ENCODE measurements at regions not wholly inside any gene's neighbourhood (a gene's known extent, or its start where the extent isn't known, plus 50 kb on each side); places are given as distances from the start of the nearest gene placed in this dataset.

DNA sequence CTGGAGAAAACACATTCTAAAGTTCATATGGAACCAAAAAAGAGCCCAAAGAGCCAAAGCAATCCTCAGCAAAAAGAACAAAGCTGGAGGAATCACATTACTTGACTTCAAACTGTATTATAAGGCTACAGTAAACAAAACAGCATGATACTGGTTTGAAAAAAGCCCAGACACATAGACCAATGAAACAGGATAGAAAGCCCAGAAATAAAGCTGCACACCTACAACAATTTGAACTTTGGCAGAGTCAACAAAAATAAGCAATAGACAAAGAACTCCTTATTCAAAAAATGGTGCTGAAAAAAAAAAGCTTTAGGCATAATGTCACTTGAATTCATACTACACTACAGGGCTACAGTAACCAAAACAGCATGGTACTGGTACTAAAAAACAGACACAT, 289.6 kb downstream of the NR4A2 start:
- H3K27me3 Mint-ChIP-seq (ENCODE audit: low read depth in 3 of 3) = peaks cover 0 to 2% (median 0%) of the 10 kb centered on the region in 3 donors
- no peak overlapping the region for H3K27ac Mint-ChIP-seq
- H3K4me1 Mint-ChIP-seq = no peaks in the 10 kb centered on the region
- H3K4me3 Mint-ChIP-seq = no peak overlapping the region
- no peak for DNase-seq
- H3K9me3 Mint-ChIP-seq = peaks cover 0 to 12% (median under 1%) of the 10 kb centered on the region in 6 donors
- H3K36me3 Mint-ChIP-seq = no peaks in the 10 kb centered on the region

- DNase-seq = no peak
- Mint-ChIP-seq H3K4me1 (no peaks in the 10 kb centered on the region), H3K4me3 (no peak overlapping the region), H3K27ac (no peak overlapping the region), H3K9me3 (peaks cover 0 to 8% (median under 1%) of the 10 kb centered on the region in 6 donors), H3K27me3 (ENCODE audit: low read depth in 3 of 3) (peaks cover 0 to 2% (median 0%) of the 10 kb centered on the region in 3 donors), H3K36me3 (no peaks in the 10 kb centered on the region)
Measured at GRCh38 chr2:156038021-156038420, 294.5 kb downstream of the NR4A2 start.

- Mint-ChIP-seq H3K36me3 (no peaks in the 10 kb centered on the region), H3K27ac (no peak overlapping the region), H3K4me3 (no peak overlapping the region), H3K9me3 (peaks cover 0 to 5% (median 0%) of the 10 kb centered on the region in 6 donors), H3K27me3 (ENCODE audit: low read depth in 3 of 3) (no peaks in the 10 kb centered on the region), H3K4me1 (no peaks in the 10 kb centered on the region)
- DNase-seq = no peak
Measured at GRCh38 chr2:156037482-156037881, 295.0 kb downstream of the NR4A2 start.

DNA sequence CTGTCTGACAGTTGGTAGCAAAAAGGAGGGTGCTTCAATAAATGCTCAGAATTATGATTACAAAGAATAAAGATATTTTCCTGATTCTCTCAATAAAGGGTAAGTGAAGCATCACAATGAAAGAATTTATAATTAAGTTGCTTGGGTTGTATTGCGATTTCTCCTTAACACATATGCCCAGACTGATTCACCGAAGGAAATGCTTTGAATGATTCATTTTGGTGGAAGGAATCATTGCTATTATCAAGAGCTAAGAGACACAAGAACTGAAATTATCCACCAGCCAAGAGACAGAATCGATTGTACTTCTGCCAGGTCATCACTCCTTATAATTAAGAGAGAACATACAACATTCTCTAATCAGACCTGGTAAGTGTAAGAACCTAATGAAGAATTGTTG, 301.4 kb downstream of the NR4A2 start:
- Mint-ChIP-seq H3K36me3 (no peaks in the 10 kb centered on the region), H3K4me1 (no peaks in the 10 kb centered on the region), H3K27me3 (ENCODE audit: low read depth in 3 of 3) (peaks cover 0 to 1% (median 0%) of the 10 kb centered on the region in 3 donors), H3K4me3 (no peak overlapping the region), H3K9me3 (peaks cover 0 to 6% (median 0%) of the 10 kb centered on the region in 6 donors), H3K27ac (no peak overlapping the region)
- DNase-seq = no peak

GRCh38 chr2:156023229-156023869, 309.2 kb downstream of the NR4A2 start:
- H3K27ac Mint-ChIP-seq = no peak overlapping the region
- no peaks in the 10 kb centered on the region for H3K36me3 Mint-ChIP-seq
- H3K4me1 Mint-ChIP-seq = no peaks in the 10 kb centered on the region
- peaks cover 0 to 8% (median 0%) of the 10 kb centered on the region in 6 donors for H3K9me3 Mint-ChIP-seq
- peaks cover 0 to 3% (median 2%) of the 10 kb centered on the region in 3 donors for H3K27me3 Mint-ChIP-seq (ENCODE audit: low read depth in 3 of 3)
- no peak overlapping the region for H3K4me3 Mint-ChIP-seq
- DNase-seq = no peak

DNA sequence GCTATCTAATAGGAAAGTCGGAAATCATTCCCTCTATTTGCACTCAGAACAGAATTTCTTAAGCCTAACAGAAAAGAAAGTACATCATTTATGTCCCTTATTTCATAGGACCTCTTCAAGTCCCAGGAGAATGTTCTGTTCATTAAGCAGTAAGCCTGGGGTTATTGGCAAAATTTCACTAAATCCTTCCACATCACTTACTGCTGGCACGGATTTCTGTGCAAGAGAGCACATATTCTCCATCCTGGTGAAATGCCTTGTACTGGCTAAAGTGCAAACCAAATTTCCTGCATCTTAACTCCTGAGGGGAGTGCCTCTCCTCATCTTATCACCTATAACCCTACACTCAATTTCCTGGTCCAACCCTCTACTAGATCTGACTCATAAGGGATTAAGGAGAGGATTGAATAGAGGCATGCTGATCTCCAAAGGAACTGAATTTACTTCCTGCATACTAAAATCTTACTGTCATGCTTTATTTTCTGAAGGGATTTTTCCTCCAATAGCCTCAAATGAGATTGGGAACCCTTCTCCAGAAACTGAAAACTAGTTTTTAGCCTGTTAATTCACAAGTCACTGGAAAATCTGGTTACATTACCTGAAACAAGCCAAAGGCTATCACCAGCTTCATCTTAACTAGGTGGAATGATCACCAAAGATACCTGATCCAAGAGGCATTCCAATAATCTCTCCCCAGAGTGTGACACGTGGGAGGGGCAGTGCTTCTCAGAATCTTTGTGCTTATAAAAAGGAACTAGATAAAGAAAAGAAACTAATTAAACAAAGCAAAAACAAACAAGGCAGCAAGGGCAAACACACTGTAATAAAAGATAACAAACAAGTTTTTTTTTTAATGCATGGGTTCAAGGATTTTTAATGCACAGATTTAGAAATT, 311.1 kb downstream of the NR4A2 start:
- Mint-ChIP-seq H3K4me3 (no peak overlapping the region), H3K36me3 (no peaks in the 10 kb centered on the region), H3K9me3 (peaks cover 0 to 8% (median 0%) of the 10 kb centered on the region in 6 donors), H3K27ac (no peak overlapping the region), H3K27me3 (ENCODE audit: low read depth in 3 of 3) (peaks cover 0 to 3% (median 2%) of the 10 kb centered on the region in 3 donors), H3K4me1 (no peaks in the 10 kb centered on the region)
- DNase-seq = no peak

GRCh38 chr2:156019341-156019740, 313.2 kb downstream of the NR4A2 start:
- Mint-ChIP-seq H3K27me3 (ENCODE audit: low read depth in 3 of 3) (no peaks in the 10 kb centered on the region), H3K36me3 (no peaks in the 10 kb centered on the region), H3K4me1 (no peaks in the 10 kb centered on the region), H3K9me3 (peaks cover 0 to 2% (median 0%) of the 10 kb centered on the region in 6 donors), H3K27ac (no peak overlapping the region), H3K4me3 (no peak overlapping the region)
- DNase-seq = no peak

DNA sequence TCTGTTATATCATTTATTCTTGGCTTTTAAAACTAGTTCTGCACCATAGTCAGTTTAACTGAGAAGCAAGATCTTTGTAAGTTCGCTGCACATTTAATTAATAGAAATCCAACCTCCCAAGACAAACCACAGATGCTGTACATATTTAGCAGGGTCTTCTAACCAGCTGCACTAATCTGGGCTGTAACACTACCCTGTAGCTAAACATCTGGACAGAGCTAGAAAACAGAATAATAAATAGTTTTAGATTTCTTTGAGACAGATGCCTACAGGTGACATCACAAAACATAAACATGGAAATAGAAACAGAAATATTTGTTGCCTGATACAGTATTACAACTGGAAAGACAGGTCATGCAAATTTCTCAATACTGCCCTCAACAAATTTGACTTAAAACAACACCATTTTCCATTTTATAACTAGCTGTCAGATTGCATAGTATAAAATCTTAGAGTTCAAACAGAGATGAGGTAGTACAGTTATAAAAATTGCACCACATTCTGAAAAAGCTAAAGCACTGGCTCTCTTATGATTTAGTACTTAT, 315.1 kb downstream of the NR4A2 start:
- no peak overlapping the region for H3K4me3 Mint-ChIP-seq
- H3K36me3 Mint-ChIP-seq = no peaks in the 10 kb centered on the region
- H3K4me1 Mint-ChIP-seq = no peaks in the 10 kb centered on the region
- no peak overlapping the region for H3K27ac Mint-ChIP-seq
- H3K27me3 Mint-ChIP-seq (ENCODE audit: low read depth in 3 of 3) = no peaks in the 10 kb centered on the region
- DNase-seq = no peak
- H3K9me3 Mint-ChIP-seq = peaks cover 0 to 5% (median 0%) of the 10 kb centered on the region in 6 donors

GRCh38 chr2:156009293-156009692, 323.2 kb downstream of the NR4A2 start:
- no peak for DNase-seq
- no peaks in the 10 kb centered on the region for H3K36me3 Mint-ChIP-seq
- H3K9me3 Mint-ChIP-seq = peaks cover 0 to 9% (median 1%) of the 10 kb centered on the region in 6 donors
- H3K4me3 Mint-ChIP-seq = no peak overlapping the region
- peaks cover 0 to 2% (median 0%) of the 10 kb centered on the region in 3 donors for H3K27me3 Mint-ChIP-seq (ENCODE audit: low read depth in 3 of 3)
- no peak overlapping the region for H3K27ac Mint-ChIP-seq
- no peaks in the 10 kb centered on the region for H3K4me1 Mint-ChIP-seq

DNA sequence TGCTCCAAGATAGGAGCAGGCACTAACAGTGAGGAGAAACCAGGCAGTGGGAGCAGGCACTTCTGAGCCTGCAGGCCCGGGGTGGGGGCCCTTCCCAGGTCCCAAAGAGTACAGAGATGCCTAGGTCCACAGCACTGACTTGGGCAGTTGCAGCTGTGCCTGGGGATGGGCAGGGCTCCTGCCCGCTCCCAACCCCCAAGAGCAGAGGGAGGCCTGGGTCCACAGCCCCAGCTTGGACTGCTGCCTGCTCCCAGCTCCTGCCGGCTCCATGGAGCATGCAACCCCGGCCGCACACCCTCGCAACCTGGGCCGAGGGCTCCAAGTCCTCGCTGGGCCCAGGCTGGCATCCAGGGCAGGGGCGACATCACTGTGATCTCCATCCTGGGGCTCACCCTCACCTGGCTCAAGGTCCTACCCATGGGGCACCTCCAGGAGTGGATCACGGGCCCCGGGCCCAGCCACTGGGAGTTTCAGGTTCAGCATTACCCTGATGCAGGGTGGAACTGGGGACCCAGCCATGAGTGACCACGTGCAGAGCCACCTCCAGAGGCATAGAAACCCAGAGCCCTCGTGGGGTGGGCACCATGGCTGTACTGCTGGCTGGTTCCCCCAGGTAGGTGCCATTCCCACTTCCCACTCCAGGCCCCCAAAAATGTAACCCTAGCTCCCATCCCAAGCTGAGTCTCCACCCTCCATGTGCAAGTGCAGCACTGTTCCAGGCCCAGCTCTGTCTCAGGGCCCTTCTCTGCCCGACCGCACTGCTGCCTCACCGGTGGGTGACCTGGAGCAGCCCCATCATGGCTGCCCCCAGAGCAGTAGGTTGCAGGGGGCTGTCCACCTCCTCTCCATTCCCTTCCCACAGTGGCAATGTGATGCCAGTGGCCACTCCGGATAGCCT, 325.6 kb downstream of the NR4A2 start:
- Mint-ChIP-seq H3K27ac (no peak overlapping the region), H3K4me3 (no peak overlapping the region), H3K4me1 (no peaks in the 10 kb centered on the region), H3K36me3 (no peaks in the 10 kb centered on the region), H3K9me3 (peaks cover 0 to 5% (median 1%) of the 10 kb centered on the region in 6 donors), H3K27me3 (ENCODE audit: low read depth in 3 of 3) (peaks cover 0 to 2% (median 0%) of the 10 kb centered on the region in 3 donors)
- no peak for DNase-seq

GRCh38 chr2:156005999-156006712, 326.4 kb downstream of the NR4A2 start:
- H3K4me3 Mint-ChIP-seq = no peak overlapping the region
- no peaks in the 10 kb centered on the region for H3K27me3 Mint-ChIP-seq (ENCODE audit: low read depth in 3 of 3)
- H3K4me1 Mint-ChIP-seq = no peaks in the 10 kb centered on the region
- no peaks in the 10 kb centered on the region for H3K36me3 Mint-ChIP-seq
- DNase-seq = no peak
- no peak overlapping the region for H3K27ac Mint-ChIP-seq
- H3K9me3 Mint-ChIP-seq = peaks cover 0 to 3% (median 0%) of the 10 kb centered on the region in 6 donors

- no peak overlapping the region for H3K4me3 Mint-ChIP-seq
- no peaks in the 10 kb centered on the region for H3K27me3 Mint-ChIP-seq (ENCODE audit: low read depth in 3 of 3)
- no peak for DNase-seq
Measured at GRCh38 chr2:156005531-156005930, 327.0 kb downstream of the NR4A2 start.

DNA sequence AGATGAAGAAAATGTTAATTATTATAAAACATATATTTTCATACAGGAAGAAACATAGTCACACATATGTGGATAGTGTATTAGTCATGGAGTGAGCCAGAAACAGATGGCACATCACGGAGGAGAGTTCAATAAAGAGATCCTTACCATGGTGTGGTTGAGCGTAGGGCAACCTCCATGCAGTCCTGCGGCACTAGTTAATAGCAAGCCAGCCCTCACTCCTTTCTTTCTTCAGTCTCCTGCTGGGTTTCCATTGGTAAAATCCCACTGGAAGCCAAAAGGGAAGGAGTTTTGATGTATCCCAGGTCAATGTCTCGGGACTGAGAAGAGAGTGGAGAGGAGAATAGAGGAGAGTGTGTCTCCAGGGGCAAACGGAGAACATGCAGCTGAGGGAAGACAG, 328.1 kb downstream of the NR4A2 start:
- H3K36me3 Mint-ChIP-seq = no peaks in the 10 kb centered on the region
- DNase-seq = no peak
- peaks cover 0 to 3% (median 0%) of the 10 kb centered on the region in 6 donors for H3K9me3 Mint-ChIP-seq
- no peaks in the 10 kb centered on the region for H3K4me1 Mint-ChIP-seq
- no peaks in the 10 kb centered on the region for H3K27me3 Mint-ChIP-seq (ENCODE audit: low read depth in 3 of 3)
- H3K4me3 Mint-ChIP-seq = no peak overlapping the region
- no peak overlapping the region for H3K27ac Mint-ChIP-seq

More at GRCh38 chr2:156005531-156005930, 327.0 kb downstream of the NR4A2 start:
- H3K27ac Mint-ChIP-seq = no peak overlapping the region
- H3K4me1 Mint-ChIP-seq = no peaks in the 10 kb centered on the region
- peaks cover 0 to 3% (median 0%) of the 10 kb centered on the region in 6 donors for H3K9me3 Mint-ChIP-seq
- no peaks in the 10 kb centered on the region for H3K36me3 Mint-ChIP-seq

All from immature natural killer cell (primary cell).